GM12878 (cell line): ENCODE measurements at regions not wholly inside any gene's neighbourhood (a gene's known extent, or its start where the extent isn't known, plus 50 kb on each side); places are given as distances from the start of the nearest gene placed in this dataset.

Source experiments
- ATAC-seq: fragments of 200-7000 bp; cut with Tn5 transposase; 3 replicates; pipeline ENCODE4 v1.9.1; 2020; ENCODE audit warnings: mild to moderate bottlenecking, moderate library complexity
- BruUV-seq: library from RNA; stranded (reverse); fragments of 400-500 nt; replicated peaks from 2 replicates; lab custom pipeline; 2021; lab: Mats Ljungman, UMichigan
- CTCF ChIA-PET: fragments of 300-600 bp; sonication (Branson Sonifier 250); formaldehyde crosslinking; extraction: SDS; loops from one replicate; lab custom pipeline; 2021; ENCODE audit warnings: inconsistent platforms; lab: Yijun Ruan, JAX
- POLR2A ChIA-PET: fragments of 350-600 bp; formaldehyde crosslinking; extraction: SDS; loops from one replicate; lab custom pipeline; 2021; ENCODE audit warnings: inconsistent platforms; lab: Charles Lee
- RAD21 ChIA-PET: fragments of 300-600 bp; sonication (Branson Sonifier 250); formaldehyde crosslinking; loops from one replicate; lab custom pipeline; 2023; ENCODE audit warnings: antibody characterized with exemption; ENCODE audit not compliant: unreplicated experiment; lab: Charles Lee
- SMC1A ChIA-PET: fragments of 300-600 bp; sonication (Branson Sonifier 250); formaldehyde crosslinking; loops from one replicate; lab custom pipeline; 2023; ENCODE audit not compliant: unreplicated experiment, uncharacterized antibody; lab: Charles Lee
- DNase-seq: peaks from one replicate; pipeline ENCODE4 v3.0.0-alpha.2; 2011; ENCODE audit warnings: low read depth, low spot score
- FAIRE-seq: peaks from 3 replicates; lab custom pipeline; 2011; peaks lifted over from hg19 to GRCh38; lab: Jason Lieb, UNC
- H2AFZ ChIP-seq: 2 replicates; pipeline ENCODE4 v1.6.0; 2011; ENCODE audit warnings: low read depth, low read length, control low read depth; ENCODE audit not compliant: control insufficient read depth
- H3K27ac ChIP-seq: 2 replicates; pipeline ENCODE4 v1.5.1; 2011; ENCODE audit warnings: control low read depth; ENCODE audit not compliant: control insufficient read depth, insufficient read depth
- H3K27me3 ChIP-seq, 2 experiments: replicated peaks in 1 of 2; 2 replicates each; pipeline versions ENCODE4 v1.6.0 to v1.6.1; 2011; ENCODE audit warnings: low read length in 1 of 2; ENCODE audit not compliant: control insufficient read depth in 2 of 2, insufficient read depth in 2 of 2
- H3K36me3 ChIP-seq, 2 experiments: 2 replicates each; pipeline ENCODE4 v1.5.1; 2011; ENCODE audit warnings: low read length in 1 of 2; ENCODE audit not compliant: control insufficient read depth in 2 of 2, insufficient read depth in 2 of 2
- H3K4me1 ChIP-seq: 2 replicates; pipeline ENCODE4 v1.6.1; 2011; ENCODE audit warnings: mild to moderate bottlenecking, low read length, moderate library complexity, mixed read lengths; ENCODE audit not compliant: control insufficient read depth, insufficient read depth
- H3K4me2 ChIP-seq: 2 replicates; pipeline ENCODE4 v1.6.0; 2011; ENCODE audit warnings: control low read depth; ENCODE audit not compliant: control insufficient read depth, insufficient read depth
- H3K4me3 ChIP-seq: fragments of 200-600 bp; sonication (generic); 2 replicates; pipeline ENCODE4 v1.5.1; 2016
- H3K79me2 ChIP-seq: 2 replicates; pipeline ENCODE4 v1.6.0; 2011; ENCODE audit warnings: low read length; ENCODE audit not compliant: control insufficient read depth, insufficient read depth
- H3K9ac ChIP-seq: 2 replicates; pipeline ENCODE4 v1.8.0; 2011; ENCODE audit warnings: low read length, control low read depth, mixed read lengths; ENCODE audit not compliant: control insufficient read depth, insufficient read depth
- H3K9me3 ChIP-seq: replicated peaks from 3 replicates; pipeline ENCODE4 v1.5.1; 2011; ENCODE audit warnings: mild to moderate bottlenecking, low read length; ENCODE audit not compliant: control insufficient read depth, insufficient read depth
- H4K20me1 ChIP-seq: 2 replicates; pipeline ENCODE4 v1.6.0; 2011; ENCODE audit not compliant: control insufficient read depth, insufficient read depth
- ATF2 ChIP-seq: IDR thresholded peaks from 2 replicates; pipeline ENCODE4 v1.6.1; 2012; ENCODE audit warnings: low read length, inconsistent platforms
- ATF7 ChIP-seq: fragments of 450-650 bp; IDR thresholded peaks from 2 replicates; pipeline ENCODE4 v1.6.1; 2016; ENCODE audit warnings: low read depth, mild to moderate bottlenecking
- BCL11A ChIP-seq: IDR thresholded peaks from 2 replicates; pipeline ENCODE4 v1.6.1; 2011; ENCODE audit warnings: low read depth, low read length
- BHLHE40 ChIP-seq, 2 experiments: fragments of 450-650 bp in 1 of 2; IDR thresholded peaks; 2 replicates each; pipeline ENCODE4 v1.6.1; 2011 to 2017; ENCODE audit warnings: low read depth in 2 of 2, borderline replicate concordance in 1 of 2, improper control_type of control experiment in 1 of 2, low read length in 1 of 2, mild to moderate bottlenecking in 1 of 2
- CREM ChIP-seq: IDR thresholded peaks from 2 replicates; pipeline ENCODE4 v1.6.1; 2014; ENCODE audit warnings: antibody characterized with exemption, low read depth
- ETV6 ChIP-seq, 2 experiments: fragments of 450-650 bp in 1 of 2; IDR thresholded peaks in 1 of 2; conservative IDR thresholded peaks in 1 of 2; 2 replicates each; pipeline ENCODE4 v1.6.1; 2014; ENCODE audit warnings: antibody characterized with exemption in 1 of 2, borderline replicate concordance in 1 of 2, low read depth in 1 of 2, mild to moderate bottlenecking in 1 of 2, moderate library complexity in 1 of 2
- EZH2 ChIP-seq: IDR thresholded peaks from 2 replicates; pipeline ENCODE4 v1.6.1; 2012; ENCODE audit warnings: low read depth, mild to moderate bottlenecking, control low read depth, inconsistent platforms, low read length, borderline replicate concordance; ENCODE audit not compliant: control insufficient read depth
- FOXK2 ChIP-seq: fragments of 450-650 bp; IDR thresholded peaks from 2 replicates; pipeline ENCODE4 v1.6.1; 2017; ENCODE audit warnings: mild to moderate bottlenecking, moderate library complexity
- FOXM1 ChIP-seq: IDR thresholded peaks from 2 replicates; pipeline ENCODE4 v1.6.1; 2012; ENCODE audit warnings: low read depth, mild to moderate bottlenecking, inconsistent platforms, low read length, moderate library complexity
- JUNB ChIP-seq: IDR thresholded peaks from 2 replicates; pipeline ENCODE4 v1.6.1; 2016; ENCODE audit warnings: antibody characterized with exemption, mild to moderate bottlenecking
- NFIC ChIP-seq: IDR thresholded peaks from 2 replicates; pipeline ENCODE4 v1.6.1; 2012; ENCODE audit warnings: low read depth, mild to moderate bottlenecking, inconsistent platforms, low read length, moderate library complexity
- NR2C1 ChIP-seq: fragments of 450-650 bp; IDR thresholded peaks from 2 replicates; pipeline ENCODE4 v1.6.1; 2017; ENCODE audit warnings: antibody characterized with exemption, mild to moderate bottlenecking, moderate library complexity
- RUNX3 ChIP-seq: IDR thresholded peaks from 2 replicates; pipeline ENCODE4 v1.6.1; 2012; ENCODE audit warnings: low read length, inconsistent platforms
- SIX5 ChIP-seq: IDR thresholded peaks from 2 replicates; pipeline ENCODE4 v1.6.1; 2011; ENCODE audit warnings: mild to moderate bottlenecking, low read depth, low read length, moderate library complexity; ENCODE audit not compliant: severe bottlenecking
- ZBED1 ChIP-seq: IDR thresholded peaks from 2 replicates; pipeline ENCODE4 v1.6.1; 2016; ENCODE audit warnings: borderline replicate concordance
- WGBS: methylation state at CpG from one replicate; pipeline ENCODE4 v1.1.6; 2016; ENCODE audit warnings: low lambda C conversion rate; ENCODE audit not compliant: insufficient replicate concordance, insufficient coverage; ENCODE audit errors: missing lambda C conversion rate; 5-methylcytosine and 5-hydroxymethylcytosine counted together
- in situ Hi-C: fragments of 300-500 bp; cut with MboI; formaldehyde crosslinking; loops from 9 replicates; pipeline ENCODE4 v1.14.3; 2018; ENCODE audit warnings: mixed read lengths
- intact Hi-C: fragments of 100-400 bp; cut with micrococcal nuclease; formaldehyde crosslinking; loops from one replicate; pipeline ENCODE4 v1.14.2; 2022; ENCODE audit not compliant: unreplicated experiment
- TF ChIP-seq, protein P1 (sequence below): IDR thresholded peaks from 2 replicates; pipeline ENCODE4 v1.6.1; 2011; ENCODE audit warnings: low read depth, low read length, improper control_type of control experiment, borderline replicate concordance
- TF ChIP-seq, protein P2 (sequence below): fragments of 450-650 bp; IDR thresholded peaks from 2 replicates; pipeline ENCODE4 v1.6.1; 2017; ENCODE audit warnings: borderline replicate concordance

- ChIA-PET SMC1A (no interaction called here), RAD21 (no interaction called here)
- peak; percentile 60 for ATAC-seq
- TF ChIP-seq FOXM1: peak; percentile 81; the same call in 1 of the 2 replicates
- TF ChIP-seq ZBED1: 0 out of 2 replicates have a peak, but pooled peaks have one; percentile 50
- peak; percentile 85 for TF ChIP-seq CREM
- TF ChIP-seq ATF2: peak; percentile 36; the same call in 1 of the 2 replicates
- TF ChIP-seq BCL11A: peak; percentile 73; the same call in 1 of the 2 replicates
- no peak for TF ChIP-seq EZH2
- peak; percentile 60 for TF ChIP-seq RUNX3
- TF ChIP-seq, protein P1, sequence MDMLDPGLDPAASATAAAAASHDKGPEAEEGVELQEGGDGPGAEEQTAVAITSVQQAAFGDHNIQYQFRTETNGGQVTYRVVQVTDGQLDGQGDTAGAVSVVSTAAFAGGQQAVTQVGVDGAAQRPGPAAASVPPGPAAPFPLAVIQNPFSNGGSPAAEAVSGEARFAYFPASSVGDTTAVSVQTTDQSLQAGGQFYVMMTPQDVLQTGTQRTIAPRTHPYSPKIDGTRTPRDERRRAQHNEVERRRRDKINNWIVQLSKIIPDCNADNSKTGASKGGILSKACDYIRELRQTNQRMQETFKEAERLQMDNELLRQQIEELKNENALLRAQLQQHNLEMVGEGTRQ: no peak
- TF ChIP-seq JUNB: peak; percentile 83
- TF ChIP-seq BHLHE40 (IDR thresholded peaks at IDR 0.05; ENCODE audit: borderline replicate concordance in 1 of 2, low read depth in 2 of 2, low read length in 1 of 2): no peak
- TF ChIP-seq FOXK2: no peak
- no peak for TF ChIP-seq ATF7
- TF ChIP-seq SIX5: no peak
- peak in 1 of 2 experiments; percentile 88; a peak in 2 of 4 replicates for TF ChIP-seq ETV6 (conservative IDR thresholded peaks at IDR 0.05 in 1 of 2, IDR thresholded peaks at IDR 0.05 in 1 of 2; ENCODE audit: borderline replicate concordance in 1 of 2, low read depth in 1 of 2)
- TF ChIP-seq NFIC: peak; percentile 86
- no peak for TF ChIP-seq NR2C1
- TF ChIP-seq, protein P2, sequence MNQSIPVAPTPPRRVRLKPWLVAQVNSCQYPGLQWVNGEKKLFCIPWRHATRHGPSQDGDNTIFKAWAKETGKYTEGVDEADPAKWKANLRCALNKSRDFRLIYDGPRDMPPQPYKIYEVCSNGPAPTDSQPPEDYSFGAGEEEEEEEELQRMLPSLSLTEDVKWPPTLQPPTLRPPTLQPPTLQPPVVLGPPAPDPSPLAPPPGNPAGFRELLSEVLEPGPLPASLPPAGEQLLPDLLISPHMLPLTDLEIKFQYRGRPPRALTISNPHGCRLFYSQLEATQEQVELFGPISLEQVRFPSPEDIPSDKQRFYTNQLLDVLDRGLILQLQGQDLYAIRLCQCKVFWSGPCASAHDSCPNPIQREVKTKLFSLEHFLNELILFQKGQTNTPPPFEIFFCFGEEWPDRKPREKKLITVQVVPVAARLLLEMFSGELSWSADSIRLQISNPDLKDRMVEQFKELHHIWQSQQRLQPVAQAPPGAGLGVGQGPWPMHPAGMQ: no peak
Observed at GRCh38 chr7:20541608-20542349, 73.7 kb upstream of the ABCB5 start.

More at GRCh38 chr7:20541608-20542349, 73.7 kb upstream of the ABCB5 start:
- FAIRE-seq (peak; percentile 79), DNase-seq (no peak)
- Histone ChIP-seq H4K20me1 (no peaks in the 10 kb centered on the region), H3K4me1 (no peaks in the 10 kb centered on the region), H3K27me3 (no peaks in the 10 kb centered on the region), H3K79me2 (no peaks in the 10 kb centered on the region), H3K27ac (no peak overlapping the region), H2AFZ (no peak overlapping the region), H3K4me2 (no peak overlapping the region), H3K9me3 (no peaks in the 10 kb centered on the region; the same call in 2 of the 3 replicates), H3K36me3 (no peaks in the 10 kb centered on the region), H3K4me3 (no peak overlapping the region), H3K9ac (no peak overlapping the region)
- BruUV-seq: no TSS peak
- in situ Hi-C loops (no loop called here), intact Hi-C loops (no loop called here)
- 23% methylated on average over 6 of the region's 6 CpGs for WGBS
- POLR2A ChIA-PET: interaction anchor here (0.5 to 0.6 kb wide), 2 partner anchors 12 to 390 kb away, joined by 4 to 5 read pairs; no protein-coding TSS in a partner anchor
- CTCF ChIA-PET: no interaction called here
